K562 (cell line): ENCODE measurements at regions not wholly inside any gene's neighbourhood (a gene's known extent, or its start where the extent isn't known, plus 50 kb on each side); places are given as distances from the start of the nearest gene placed in this dataset.

Experiments used
- ATAC-seq: fragments of 200-7000 bp; cut with Tn5 transposase; 3 replicates; pipeline ENCODE4 v1.9.1; 2020; ENCODE audit warnings: moderate library complexity
- BruUV-seq: library from RNA; stranded (reverse); fragments of 400-500 nt; replicated peaks from 2 replicates; lab custom pipeline; 2021; lab: Mats Ljungman, UMichigan
- CTCF ChIA-PET: fragments of 300-600 bp; formaldehyde crosslinking; extraction: SDS; loops from one replicate; lab custom pipeline; 2021; ENCODE audit warnings: low intra/inter-chr PET ratio; lab: Yijun Ruan, JAX
- POLR2A ChIA-PET: fragments of 300-600, 350-650 bp; sonication (Branson Sonifier 250); formaldehyde crosslinking; extraction: SDS; loops from one replicate; lab custom pipeline; 2021; ENCODE audit warnings: antibody characterized with exemption, inconsistent platforms; lab: Yijun Ruan, JAX
- DNase-seq, 4 experiments: peaks; one replicate each; pipeline versions ENCODE4 v3.0.0 to v3.0.0-alpha.2; 2011 to 2018; ENCODE audit warnings: low spot score in 3 of 4, mixed read lengths in 3 of 4; ENCODE audit errors: extremely low read depth in 1 of 4
- FAIRE-seq: peaks from 2 replicates; lab custom pipeline; 2011; peaks lifted over from hg19 to GRCh38; lab: Jason Lieb, UNC
- H2AFZ ChIP-seq: 2 replicates; pipeline ENCODE4 v1.6.0; 2011; ENCODE audit warnings: low read depth, low read length, control low read depth, inconsistent platforms
- H3K27ac ChIP-seq: fragments of 200-600 bp; 3 replicates; pipeline ENCODE4 v1.8.0; 2011; ENCODE audit warnings: low read depth, mild to moderate bottlenecking, control low read depth, inconsistent platforms, low read length, moderate library complexity, mixed read lengths; ENCODE audit errors: extremely low read depth
- H3K27me3 ChIP-seq, 2 experiments: fragments of 300-600 bp in 1 of 2; 2 replicates in 1 of 2; 3 replicates in 1 of 2; pipeline versions ENCODE4 v1.6.0 to v1.8.0; 2011; ENCODE audit warnings: inconsistent platforms in 2 of 2, low read length in 2 of 2, mild to moderate bottlenecking in 1 of 2, mixed read lengths in 1 of 2, moderate library complexity in 1 of 2; ENCODE audit not compliant: control insufficient read depth in 2 of 2, insufficient read depth in 2 of 2
- H3K36me3 ChIP-seq: fragments of 300-600 bp; 3 replicates; pipeline ENCODE4 v1.8.0; 2011; ENCODE audit warnings: mild to moderate bottlenecking, low read length, inconsistent platforms; ENCODE audit not compliant: control insufficient read depth, insufficient read depth
- H3K4me1 ChIP-seq, 2 experiments: fragments of 200-600 bp in 1 of 2; replicated peaks in 1 of 2; 2 replicates in 1 of 2; 3 replicates in 1 of 2; pipeline versions ENCODE4 v1.5.1 to v1.8.0; 2011; ENCODE audit warnings: inconsistent platforms in 2 of 2, low read length in 2 of 2, mild to moderate bottlenecking in 1 of 2, mixed read lengths in 1 of 2, moderate library complexity in 1 of 2; ENCODE audit not compliant: control insufficient read depth in 2 of 2, insufficient read depth in 2 of 2
- H3K4me2 ChIP-seq: 2 replicates; pipeline ENCODE4 v1.6.1; 2011; ENCODE audit warnings: low read length, control low read depth, inconsistent platforms, mixed read lengths; ENCODE audit not compliant: insufficient read depth
- H3K4me3 ChIP-seq: fragments of 200-600 bp; sonication (generic), shearing (Covaris generic); 2 replicates; pipeline ENCODE4 v1.5.1; 2016; ENCODE audit warnings: control low read depth, inconsistent platforms
- H3K79me2 ChIP-seq: fragments of 200-600 bp; 3 replicates; pipeline ENCODE4 v1.8.0; 2011; ENCODE audit warnings: low read length, inconsistent platforms; ENCODE audit not compliant: control insufficient read depth, insufficient read depth
- H3K9ac ChIP-seq, 2 experiments: 2 replicates each; pipeline versions ENCODE4 v1.6.0 to v1.6.1; 2011; ENCODE audit warnings: low read depth in 2 of 2, low read length in 2 of 2, control low read depth in 1 of 2, inconsistent platforms in 1 of 2, mild to moderate bottlenecking in 1 of 2, mixed read lengths in 1 of 2; ENCODE audit not compliant: insufficient read depth in 1 of 2
- H3K9me1 ChIP-seq: one replicate; pipeline ENCODE4 v1.6.0; 2011; ENCODE audit warnings: inconsistent platforms, mild to moderate bottlenecking, low read length, moderate library complexity; ENCODE audit not compliant: control insufficient read depth, insufficient read depth
- H3K9me3 ChIP-seq: replicated peaks from 2 replicates; pipeline ENCODE4 v1.5.1; 2011; ENCODE audit warnings: low read depth, low read length, inconsistent platforms; ENCODE audit not compliant: control insufficient read depth, insufficient read depth
- H4K20me1 ChIP-seq: replicated peaks from 2 replicates; pipeline ENCODE4 v1.6.1; 2011; ENCODE audit warnings: low read length, inconsistent platforms, mixed read lengths; ENCODE audit not compliant: control insufficient read depth, insufficient read depth
- ATF4 ChIP-seq: fragments of 450-650 bp; formaldehyde crosslinking; IDR thresholded peaks from 2 replicates; pipeline ENCODE4 v1.4.0; 2022; ENCODE audit warnings: mild to moderate bottlenecking, moderate library complexity
- BHLHE40 ChIP-seq: IDR thresholded peaks from 2 replicates; pipeline ENCODE4 v1.6.1; 2011; ENCODE audit warnings: low read length, improper control_type of control experiment
- CHD4 ChIP-seq: fragments of 200-600 bp; sonication (generic); IDR thresholded peaks from 3 replicates; pipeline ENCODE4 v1.6.1; 2012; ENCODE audit warnings: low read depth, mild to moderate bottlenecking, mixed read lengths, low read length, inconsistent platforms; ENCODE audit not compliant: insufficient read depth, insufficient replicate concordance, poor library complexity, severe bottlenecking
- CUX1 ChIP-seq: fragments of 200-800 bp; sonication (Bioruptor generic); IDR thresholded peaks from 2 replicates; pipeline ENCODE4 v1.6.1; 2016; ENCODE audit warnings: missing genetic modification characterization, missing compliant biosample characterization
- EWSR1 ChIP-seq: fragments of 450-650 bp; IDR thresholded peaks from 2 replicates; pipeline ENCODE4 v1.6.1; 2018; ENCODE audit warnings: borderline replicate concordance, mild to moderate bottlenecking, low read depth, moderate library complexity; ENCODE audit not compliant: partially characterized antibody
- GATAD2A ChIP-seq: fragments of 450-650 bp; IDR thresholded peaks from 2 replicates; pipeline ENCODE4 v1.6.1; 2017
- KDM1A ChIP-seq, 2 experiments: fragments of 450-650 bp; IDR thresholded peaks; 2 replicates each; pipeline ENCODE4 v1.6.1; 2016; ENCODE audit warnings: mild to moderate bottlenecking in 2 of 2
- MED1 ChIP-seq: sonication (generic); formaldehyde crosslinking; IDR thresholded peaks from 2 replicates; pipeline ENCODE4 v1.8.1; 2023; ENCODE audit warnings: missing genetic modification reagents, borderline replicate concordance
- MEIS2 ChIP-seq: fragments of 450-650 bp; IDR thresholded peaks from 2 replicates; pipeline ENCODE4 v1.6.1; 2014; ENCODE audit warnings: mild to moderate bottlenecking; ENCODE audit not compliant: partially characterized antibody
- MIER1 ChIP-seq: fragments of 450-650 bp; IDR thresholded peaks from 2 replicates; pipeline ENCODE4 v1.6.1; 2016; ENCODE audit warnings: antibody characterized with exemption, mild to moderate bottlenecking, low read depth
- RBM15 ChIP-seq: fragments of 200-400 bp; formaldehyde crosslinking; IDR thresholded peaks from 2 replicates; pipeline ENCODE4 v1.6.1; 2018; ENCODE audit warnings: mild to moderate bottlenecking, low read length, moderate library complexity; ENCODE audit not compliant: insufficient read depth
- TAF9B ChIP-seq: fragments of 450-650 bp; IDR thresholded peaks from 2 replicates; pipeline ENCODE4 v1.6.1; 2018; ENCODE audit warnings: mild to moderate bottlenecking; ENCODE audit not compliant: partially characterized antibody
- TARDBP ChIP-seq: fragments of 450-650 bp; IDR thresholded peaks from 2 replicates; pipeline ENCODE4 v1.6.1; 2016
- ZNF165 ChIP-seq: fragments of 250-450 bp; sonication (Bioruptor Pico); IDR thresholded peaks from 2 replicates; pipeline ENCODE4 v1.4.0; 2020; ENCODE audit warnings: borderline replicate concordance
- ZNF311 ChIP-seq: fragments of 250-450 bp; sonication (Bioruptor Pico); IDR thresholded peaks from 2 replicates; pipeline ENCODE4 v1.4.0; 2020; ENCODE audit warnings: mild to moderate bottlenecking, moderate library complexity
- ZNF384 ChIP-seq: IDR thresholded peaks from 2 replicates; pipeline ENCODE4 v1.6.1; 2012; ENCODE audit warnings: low read depth, low read length, improper control_type of control experiment
- ZNF589 ChIP-seq: fragments of 200-800 bp; sonication (Bioruptor generic); IDR thresholded peaks from 2 replicates; pipeline ENCODE4 v1.6.1; 2016; ENCODE audit warnings: low read depth, missing genetic modification characterization, missing compliant biosample characterization
- WGBS: fragments of 100-300 bp; shearing (Covaris generic); methylation state at CpG from one replicate; pipeline ENCODE4 v1.1.6; 2016; ENCODE audit warnings: low coverage, mixed read lengths; ENCODE audit not compliant: insufficient coverage; ENCODE audit errors: missing lambda C conversion rate; 5-methylcytosine and 5-hydroxymethylcytosine counted together
- in situ Hi-C: fragments of 300-500 bp; cut with MboI; formaldehyde crosslinking; loops from 4 replicates; pipeline ENCODE4 v1.15.0; 2018; ENCODE audit warnings: inconsistent platforms, mixed read lengths
- intact Hi-C: fragments of 100-400 bp; cut with micrococcal nuclease; formaldehyde crosslinking; loops from 2 replicates; pipeline ENCODE4 v1.14.2; 2022

- ChIA-PET POLR2A (interaction anchor here (0.8 kb wide), 1 partner anchor 697 kb away, joined by 4 read pairs; no protein-coding TSS in a partner anchor), CTCF (no interaction called here)
- H3K9me3 ChIP-seq, result no peaks in the 10 kb centered on the region
- 7% methylated on average over 2 of the region's 2 CpGs for WGBS
- no peak for ATAC-seq
- TF ChIP-seq RBM15, result no peak
- TF ChIP-seq ZNF384, result no peak
- TF ChIP-seq BHLHE40, result no peak
- no peak for TF ChIP-seq TAF9B
- TF ChIP-seq GATAD2A, result no peak
- TF ChIP-seq CUX1 (CRISPR knock-in tag), result no peak
- TF ChIP-seq KDM1A (IDR thresholded peaks at IDR 0.05), result no peak
- no peak for TF ChIP-seq CHD4
- TF ChIP-seq EWSR1, result no peak
- TF ChIP-seq ZNF311 (CRISPR knock-in tag), result no peak
- TF ChIP-seq MEIS2, result no peak
- TF ChIP-seq TARDBP, result no peak
- no peak for TF ChIP-seq ZNF165 (CRISPR knock-in tag)
- no peak for TF ChIP-seq MED1 (CRISPR knock-in tag)
- no peak for TF ChIP-seq ZNF589
- TF ChIP-seq ATF4 (CRISPR knock-in tag), result no peak
- TF ChIP-seq MIER1, result no peak
- FAIRE-seq, result no peak
- intact Hi-C loops, result loop anchor here (5.0 kb wide), 1 partner anchor 128 kb away; no protein-coding TSS in a partner anchor
- BruUV-seq, result no TSS peak
- H3K36me3 ChIP-seq, result no peaks in the 10 kb centered on the region
- H3K4me1 ChIP-seq, result no peaks in the 10 kb centered on the region
- no peak overlapping the region for H3K4me3 ChIP-seq
- H3K4me2 ChIP-seq, result no peak overlapping the region
- no peak for DNase-seq
- H3K79me2 ChIP-seq, result no peaks in the 10 kb centered on the region
- no peaks in the 10 kb centered on the region for H4K20me1 ChIP-seq
- in situ Hi-C loops, result no loop called here
- H3K27ac ChIP-seq, result no peak overlapping the region
- no peaks in the 10 kb centered on the region for H3K27me3 ChIP-seq
- H3K9ac ChIP-seq, result no peak overlapping the region
- no peaks in the 10 kb centered on the region for H3K9me1 ChIP-seq
- H2AFZ ChIP-seq, result no peak overlapping the region
Observed at GRCh38 chr15:92224843-92225242, 168.8 kb upstream of the ST8SIA2 start.
